ENCODE measurements at regions not wholly inside any gene's neighbourhood (a gene's known extent, or its start where the extent isn't known, plus 50 kb on each side); places are given as distances from the start of the nearest gene placed in this dataset.
A peak's percentile ranks its signal among the peaks of the same experiment; 100 is the strongest.
"Not testable (repeated sequence)": the region's sequence is repeated elsewhere in the genome, so short reads cannot be mapped to it uniquely, and the experiment has no call there.

DNA sequence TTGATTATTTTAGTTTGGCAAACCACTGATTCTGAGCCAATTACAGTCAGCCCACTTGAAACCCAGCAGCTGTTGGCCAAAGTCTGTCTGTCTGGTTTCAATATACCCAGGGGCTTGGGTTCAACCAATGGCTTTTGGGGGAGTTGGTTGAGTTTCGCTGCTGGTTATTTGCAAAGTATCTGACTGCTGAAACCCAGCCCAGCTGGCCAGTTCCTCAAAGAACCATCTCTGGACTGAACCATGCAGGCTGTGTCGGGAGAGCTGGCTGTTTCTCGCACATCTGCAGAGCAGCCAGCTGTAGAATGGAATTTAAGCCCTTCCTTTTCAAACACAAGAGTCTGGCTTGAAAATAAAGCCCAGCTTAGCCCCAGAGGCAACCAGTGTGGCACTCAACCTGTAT, 66.0 kb upstream of the PAX7 start:
- no peak for DNase-seq

DNA sequence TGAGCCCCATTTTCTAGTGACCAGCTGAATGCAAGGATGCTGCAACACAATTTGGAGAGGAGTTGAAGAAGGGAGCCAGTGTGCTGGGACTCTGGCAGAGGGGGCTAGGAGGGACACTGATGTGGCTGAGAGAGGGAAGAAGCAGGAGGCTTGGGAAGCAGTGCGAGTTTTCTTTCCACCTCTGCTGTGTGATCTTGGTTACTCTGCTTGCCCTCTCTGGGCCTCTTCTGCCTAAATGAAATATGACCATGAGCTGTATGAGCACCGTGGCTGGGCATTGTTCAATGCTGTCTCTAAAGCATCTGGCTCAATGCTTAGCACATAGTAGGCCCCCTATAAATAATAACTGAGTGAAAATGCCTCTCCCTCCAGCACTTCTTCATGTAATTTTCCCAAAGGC, 65.3 kb upstream of the PAX7 start:
- no peak for DNase-seq

DNA sequence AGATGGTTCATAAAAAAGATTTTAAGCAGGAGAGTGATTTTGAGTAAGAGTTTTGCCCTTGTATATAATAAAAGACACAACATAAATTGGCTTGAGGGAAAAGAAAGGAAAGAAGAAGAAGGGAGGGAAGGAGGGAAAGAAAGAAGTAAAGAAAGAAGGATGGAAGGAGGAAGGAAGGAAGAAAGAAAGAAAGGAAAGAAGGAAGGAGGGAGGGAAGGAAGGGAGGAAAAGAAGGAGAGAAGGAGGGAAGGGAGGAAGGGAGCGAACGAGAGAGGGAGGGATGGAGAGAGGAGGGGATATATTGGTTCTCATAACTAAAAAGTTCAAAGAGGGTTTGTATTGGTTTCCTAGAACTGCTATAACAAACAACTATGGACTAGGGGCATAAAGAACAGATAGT, 62.2 kb upstream of the PAX7 start:
- DNase-seq, result no peak

DNA sequence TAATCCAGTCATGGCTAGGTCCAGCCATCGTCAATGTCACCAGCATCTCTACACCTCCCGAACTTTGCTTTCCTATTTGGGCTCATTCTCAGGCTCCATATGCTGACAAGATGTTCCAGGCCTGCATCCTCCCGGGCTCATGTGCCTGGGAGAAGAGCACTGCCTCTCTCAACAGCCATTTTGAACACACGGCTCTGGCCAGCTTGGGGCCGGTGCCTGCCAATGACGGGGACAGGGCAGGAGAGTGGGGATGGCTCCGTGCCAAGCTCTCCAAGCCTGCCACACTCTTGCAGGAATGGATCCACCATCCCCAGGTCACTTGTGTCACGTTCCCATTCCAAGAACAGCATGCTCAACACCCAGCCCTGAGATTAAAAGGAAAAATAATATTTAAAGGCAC, 61.4 kb upstream of the PAX7 start:
- DNase-seq, result no peak

DNA sequence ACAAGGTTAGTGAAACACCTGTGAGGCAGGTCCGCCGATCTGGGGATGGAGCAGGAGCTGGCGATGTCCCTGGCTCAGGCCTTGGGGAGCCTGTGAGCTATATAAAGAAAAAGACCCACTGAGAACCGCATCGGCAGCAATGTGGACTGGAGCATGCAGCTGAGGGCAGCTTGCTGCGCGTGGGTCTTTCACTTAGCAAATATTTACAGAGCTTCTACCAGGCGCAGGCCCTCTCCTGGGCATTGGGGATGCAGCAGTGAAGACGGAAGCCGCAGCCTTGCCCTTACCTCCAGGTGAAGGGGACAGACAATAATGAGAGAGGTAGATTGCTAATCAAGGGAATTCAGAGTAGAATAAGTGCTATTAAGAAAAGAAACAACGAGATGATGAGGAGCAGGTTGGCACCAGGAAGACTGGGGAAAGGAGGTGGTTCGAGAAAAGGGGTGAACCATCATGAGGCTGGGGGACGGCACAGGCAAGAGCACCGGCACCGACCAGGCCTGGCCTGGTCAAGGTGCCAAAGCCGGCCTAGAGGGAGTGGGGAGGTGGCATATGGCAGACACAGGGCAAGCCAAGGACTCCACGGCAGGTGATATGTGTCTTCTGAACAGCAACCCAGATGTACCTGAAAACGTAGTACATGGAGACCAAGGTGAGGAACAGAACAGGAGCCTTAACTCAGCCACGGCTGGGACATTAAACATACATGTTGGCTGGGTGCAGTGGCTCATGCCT, 60.7 kb upstream of the PAX7 start:
- DNase-seq, result no peak

DNA sequence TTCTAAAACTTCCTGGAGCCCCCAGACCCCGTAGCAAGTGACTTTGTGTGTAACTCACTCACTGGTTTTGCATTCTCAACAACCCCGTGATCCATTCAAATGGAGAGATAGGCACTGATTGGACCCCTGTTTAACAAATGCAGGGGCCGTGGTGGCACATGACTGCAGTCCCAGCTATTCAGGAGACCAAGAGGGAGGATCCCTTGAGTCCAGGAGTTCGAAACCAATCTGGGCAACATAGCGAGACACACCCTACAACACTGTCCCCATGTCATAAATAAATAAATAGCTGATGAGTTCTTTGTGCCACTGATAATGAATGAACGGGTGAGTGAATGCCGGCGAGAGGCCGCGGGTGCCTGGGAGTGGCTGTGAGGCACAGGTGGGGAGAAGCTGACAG, 59.4 kb upstream of the PAX7 start:
- no peak for DNase-seq

GRCh38 chr1:18572022-18572880, 58.4 kb upstream of the PAX7 start:
- no peak for DNase-seq

GRCh38 chr1:18573170-18573569, 57.5 kb upstream of the PAX7 start:
- DNase-seq, result no peak

DNA sequence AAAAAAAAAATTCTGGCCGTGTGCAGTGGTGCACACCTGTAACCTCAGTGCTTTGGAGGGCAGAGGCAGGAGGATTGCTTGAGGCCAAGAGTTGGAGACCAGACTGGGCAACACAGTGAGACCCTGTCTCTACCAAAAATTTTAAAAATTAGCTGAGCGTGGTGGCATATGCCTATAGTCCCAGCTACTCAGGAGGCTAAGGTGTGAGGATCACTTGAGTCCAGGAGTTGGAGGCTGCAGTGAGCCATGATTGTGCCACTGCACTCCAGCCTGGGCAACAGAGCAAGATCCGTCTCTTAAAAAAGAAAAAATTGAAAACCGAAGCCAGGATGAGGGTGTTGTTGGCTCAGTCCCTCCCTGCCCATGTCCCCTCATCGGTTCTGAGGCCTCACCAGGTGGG, 55.9 kb upstream of the PAX7 start:
- no peak for DNase-seq

- DNase-seq, result peak; percentile 48
Measured at GRCh38 chr1:18575620-18576019, 55.0 kb upstream of the PAX7 start.

- no peak for DNase-seq
Measured at GRCh38 chr1:18578271-18578670, 52.4 kb upstream of the PAX7 start.

DNA sequence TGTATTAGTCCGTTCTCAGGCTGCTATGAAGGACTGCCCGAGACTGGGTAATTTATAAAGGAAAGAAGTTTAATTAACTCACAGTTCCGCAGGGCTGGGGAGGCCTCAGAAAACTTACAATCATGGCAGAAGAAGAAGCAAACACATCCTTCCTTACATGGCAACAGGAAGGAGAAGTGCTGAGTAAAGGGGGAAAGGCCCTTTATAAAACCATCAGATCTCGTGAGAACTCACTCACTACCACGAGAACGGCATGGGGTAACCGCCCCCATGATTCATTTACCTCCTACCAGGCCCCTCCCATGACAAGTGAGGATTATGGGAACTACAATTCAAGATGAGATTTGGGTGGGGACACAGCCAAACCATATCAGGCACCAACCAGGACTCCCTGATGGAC, 51.4 kb upstream of the PAX7 start:
- not testable (repeated sequence) for DNase-seq

DNA sequence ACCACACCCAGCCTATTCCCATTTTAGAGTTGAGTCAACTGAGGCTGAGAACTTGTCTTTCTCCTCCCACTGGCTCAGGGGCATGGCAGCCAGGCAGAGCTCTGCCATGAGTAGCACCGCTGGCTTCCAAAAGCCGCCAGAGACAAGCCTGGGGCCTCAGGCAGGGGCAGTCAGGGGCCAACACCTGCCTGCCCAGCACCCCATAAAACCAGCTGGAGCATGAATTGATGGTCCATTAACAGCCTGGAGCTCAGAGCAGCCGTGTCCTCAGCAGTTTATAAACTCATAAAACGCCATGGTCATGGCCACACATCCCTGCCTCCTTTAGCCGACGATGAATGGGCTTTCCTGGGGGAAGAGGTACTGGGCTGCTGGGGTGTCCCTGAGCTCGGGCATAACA, 50.6 kb upstream of the PAX7 start:
- DNase-seq, result no peak

DNA sequence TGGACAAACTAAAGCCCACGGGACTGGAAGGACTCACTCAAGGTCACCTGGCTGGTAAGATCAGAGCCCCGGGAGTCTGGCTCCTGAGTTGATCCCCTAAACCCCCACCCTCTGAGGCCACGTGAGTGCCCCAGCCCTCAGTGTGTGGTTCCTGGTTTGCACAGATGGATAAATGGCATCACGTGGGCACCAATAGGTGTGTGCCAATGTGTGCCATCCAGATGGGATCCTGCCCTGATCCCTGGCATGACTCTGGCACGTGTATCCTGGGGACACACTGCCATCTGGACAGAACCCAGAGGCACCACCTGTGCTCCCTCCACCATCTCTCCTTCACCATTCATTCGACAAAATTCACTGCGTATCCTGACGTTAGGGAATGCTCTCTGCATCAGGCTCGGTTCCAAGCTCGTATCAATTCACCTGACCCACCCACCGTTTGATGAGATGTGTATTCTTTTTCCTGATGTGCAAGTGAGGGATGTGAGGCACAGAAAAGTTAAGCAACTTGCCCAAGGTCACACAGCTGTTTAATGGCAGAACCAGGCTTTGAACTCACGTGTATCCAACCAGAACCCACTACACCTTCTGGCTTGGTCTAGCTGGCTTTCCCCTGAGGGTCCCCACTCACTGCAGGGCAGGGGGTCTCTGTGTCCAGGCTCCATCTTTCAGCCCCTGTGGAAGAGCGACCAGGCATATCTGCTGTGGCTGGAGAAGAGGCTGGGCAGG, 49.8 kb upstream of the PAX7 start:
- peak; percentile 78 for DNase-seq

Data from NCI-H524 treated with DMSO at 0.1 percent for 48 hours (cell line).